Keratinocyte (primary cell): ENCODE measurements at regions not wholly inside any gene's neighbourhood (a gene's known extent, or its start where the extent isn't known, plus 50 kb on each side); places are given as distances from the start of the nearest gene placed in this dataset.

Experiments used
- EZH2 ChIP-seq: IDR thresholded peaks from one replicate; pipeline ENCODE4 v1.6.1; 2012; ENCODE audit warnings: inconsistent platforms, mild to moderate bottlenecking, low read length, moderate library complexity
- TF ChIP-seq, protein P1 (sequence below), 3 experiments: IDR thresholded peaks in 1 of 3; conservative IDR thresholded peaks in 1 of 3; optimal IDR thresholded peaks in 1 of 3; 2 replicates in 2 of 3; 3 replicates in 1 of 3; pipeline versions ENCODE3 to v1.5.1; 2011; ENCODE audit warnings: low read length in 3 of 3, mild to moderate bottlenecking in 3 of 3, moderate library complexity in 2 of 3, control low read depth in 1 of 3, inconsistent platforms in 1 of 3; ENCODE audit not compliant: insufficient read depth in 2 of 3; ENCODE audit errors: extremely low read depth in 1 of 3

DNA sequence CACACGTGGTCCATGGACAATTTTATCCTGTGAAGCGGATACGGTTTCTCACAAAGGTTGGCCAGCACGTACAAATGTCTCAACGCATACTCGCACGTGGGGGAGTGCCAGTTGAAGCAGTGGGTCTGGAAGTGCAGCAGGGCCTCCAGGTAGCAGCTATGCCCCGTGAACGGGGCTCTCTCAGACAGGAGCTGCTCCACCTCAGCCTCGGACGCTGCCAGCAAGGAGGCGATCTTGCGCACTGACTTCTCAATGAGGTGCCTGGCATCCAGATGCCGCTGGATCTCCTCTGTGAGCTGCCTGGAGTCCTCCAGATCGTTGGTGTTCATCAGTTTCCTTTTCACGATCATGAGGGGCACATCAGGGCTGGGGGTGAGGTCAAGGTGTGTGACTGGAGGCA lies 2272.0 kb downstream of the PCDH9 start:
- TF ChIP-seq, protein P1, sequence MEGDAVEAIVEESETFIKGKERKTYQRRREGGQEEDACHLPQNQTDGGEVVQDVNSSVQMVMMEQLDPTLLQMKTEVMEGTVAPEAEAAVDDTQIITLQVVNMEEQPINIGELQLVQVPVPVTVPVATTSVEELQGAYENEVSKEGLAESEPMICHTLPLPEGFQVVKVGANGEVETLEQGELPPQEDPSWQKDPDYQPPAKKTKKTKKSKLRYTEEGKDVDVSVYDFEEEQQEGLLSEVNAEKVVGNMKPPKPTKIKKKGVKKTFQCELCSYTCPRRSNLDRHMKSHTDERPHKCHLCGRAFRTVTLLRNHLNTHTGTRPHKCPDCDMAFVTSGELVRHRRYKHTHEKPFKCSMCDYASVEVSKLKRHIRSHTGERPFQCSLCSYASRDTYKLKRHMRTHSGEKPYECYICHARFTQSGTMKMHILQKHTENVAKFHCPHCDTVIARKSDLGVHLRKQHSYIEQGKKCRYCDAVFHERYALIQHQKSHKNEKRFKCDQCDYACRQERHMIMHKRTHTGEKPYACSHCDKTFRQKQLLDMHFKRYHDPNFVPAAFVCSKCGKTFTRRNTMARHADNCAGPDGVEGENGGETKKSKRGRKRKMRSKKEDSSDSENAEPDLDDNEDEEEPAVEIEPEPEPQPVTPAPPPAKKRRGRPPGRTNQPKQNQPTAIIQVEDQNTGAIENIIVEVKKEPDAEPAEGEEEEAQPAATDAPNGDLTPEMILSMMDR (optimal IDR thresholded peaks at IDR 0.05 in 1 of 3, IDR thresholded peaks at IDR 0.05 in 1 of 3, conservative IDR thresholded peaks at IDR 0.05 in 1 of 3; ENCODE audit: extremely low read depth in 1 of 3, insufficient read depth in 2 of 3, low read length in 3 of 3) = no peak
- no peak for TF ChIP-seq EZH2
